Brain microvascular endothelial cell (primary cell): ENCODE measurements at regions not wholly inside any gene's neighbourhood (a gene's known extent, or its start where the extent isn't known, plus 50 kb on each side); places are given as distances from the start of the nearest gene placed in this dataset.

ENCODE experiments used
- DNase-seq: peaks from one replicate; pipeline ENCODE4 v3.0.0-alpha.2; 2020
- H3K27ac ChIP-seq: fragments of 250-450 bp; sonication (Bioruptor Pico); 2 replicates; pipeline ENCODE4 v1.5.1; 2020; ENCODE audit warnings: mild to moderate bottlenecking, moderate library complexity
- H3K27me3 ChIP-seq: fragments of 250-450 bp; sonication (Bioruptor Pico); replicated peaks from 2 replicates; pipeline ENCODE4 v1.5.1; 2020; ENCODE audit warnings: mild to moderate bottlenecking
- H3K36me3 ChIP-seq: fragments of 250-450 bp; sonication (Bioruptor Pico); replicated peaks from 2 replicates; pipeline ENCODE4 v1.5.1; 2020; ENCODE audit warnings: mild to moderate bottlenecking
- H3K4me3 ChIP-seq: 2 replicates; pipeline ENCODE4 v1.5.1; 2011; ENCODE audit warnings: low read depth, mild to moderate bottlenecking, control low read depth, low read length, moderate library complexity
- in situ Hi-C: cut with HindIII; loops from 2 replicates; pipeline ENCODE4 v1.10.0; 2017; ENCODE audit warnings: low sequenced_read_pairs, low pct_ligation_motif_present
- TF ChIP-seq, protein P1 (sequence below): IDR thresholded peaks from 2 replicates; pipeline ENCODE4 v1.5.1; 2011; ENCODE audit warnings: low read depth, mild to moderate bottlenecking, moderate library complexity, low read length, control low read depth, inconsistent platforms; ENCODE audit errors: missing control alignments

DNA sequence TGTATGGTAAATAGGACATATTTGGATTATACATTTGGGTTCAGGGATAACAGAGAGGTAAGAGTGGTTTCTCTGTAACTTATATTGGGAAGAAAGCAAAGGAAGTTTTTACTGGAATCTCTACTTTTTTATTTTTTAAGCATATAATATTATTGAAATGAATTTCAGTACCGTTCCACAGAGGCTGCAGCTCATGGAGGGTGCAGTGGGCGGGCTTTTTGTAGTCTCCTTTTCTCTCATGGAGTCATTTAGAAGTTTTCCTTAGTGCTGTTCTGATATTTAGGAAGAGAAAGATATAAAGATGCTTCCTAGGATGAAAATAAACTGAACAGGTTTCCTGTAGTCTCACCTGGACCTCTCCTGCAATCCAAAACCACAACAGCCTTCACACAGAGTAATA, 1153.3 kb upstream of the TMEFF2 start:
- H3K27me3 ChIP-seq = no peaks in the 10 kb centered on the region
- H3K36me3 ChIP-seq = no peaks in the 10 kb centered on the region
- H3K4me3 ChIP-seq = no peak overlapping the region
- in situ Hi-C loops = no loop called here
- H3K27ac ChIP-seq = no peak overlapping the region
- TF ChIP-seq, protein P1, sequence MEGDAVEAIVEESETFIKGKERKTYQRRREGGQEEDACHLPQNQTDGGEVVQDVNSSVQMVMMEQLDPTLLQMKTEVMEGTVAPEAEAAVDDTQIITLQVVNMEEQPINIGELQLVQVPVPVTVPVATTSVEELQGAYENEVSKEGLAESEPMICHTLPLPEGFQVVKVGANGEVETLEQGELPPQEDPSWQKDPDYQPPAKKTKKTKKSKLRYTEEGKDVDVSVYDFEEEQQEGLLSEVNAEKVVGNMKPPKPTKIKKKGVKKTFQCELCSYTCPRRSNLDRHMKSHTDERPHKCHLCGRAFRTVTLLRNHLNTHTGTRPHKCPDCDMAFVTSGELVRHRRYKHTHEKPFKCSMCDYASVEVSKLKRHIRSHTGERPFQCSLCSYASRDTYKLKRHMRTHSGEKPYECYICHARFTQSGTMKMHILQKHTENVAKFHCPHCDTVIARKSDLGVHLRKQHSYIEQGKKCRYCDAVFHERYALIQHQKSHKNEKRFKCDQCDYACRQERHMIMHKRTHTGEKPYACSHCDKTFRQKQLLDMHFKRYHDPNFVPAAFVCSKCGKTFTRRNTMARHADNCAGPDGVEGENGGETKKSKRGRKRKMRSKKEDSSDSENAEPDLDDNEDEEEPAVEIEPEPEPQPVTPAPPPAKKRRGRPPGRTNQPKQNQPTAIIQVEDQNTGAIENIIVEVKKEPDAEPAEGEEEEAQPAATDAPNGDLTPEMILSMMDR = no peak
- no peak for DNase-seq

DNA sequence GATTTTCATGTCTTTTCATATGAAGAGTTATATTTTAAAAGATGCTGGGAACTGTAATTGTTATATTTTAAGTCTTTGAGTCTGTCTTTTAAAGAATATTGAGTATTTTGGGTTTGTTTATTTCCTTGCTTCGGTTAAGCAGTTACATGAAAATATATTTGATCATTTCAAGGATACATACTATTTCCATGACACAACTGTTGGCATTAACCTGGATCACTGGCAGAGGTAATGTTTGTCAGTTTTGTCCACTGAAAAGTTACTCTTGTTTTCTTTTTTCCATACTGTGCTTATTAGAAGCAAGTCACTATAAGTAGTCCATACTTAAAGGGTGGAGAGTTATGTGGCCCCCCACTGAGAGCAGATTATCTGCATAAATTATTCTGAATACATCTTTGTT, 1142.0 kb upstream of the TMEFF2 start:
- in situ Hi-C loops = no loop called here
- H3K4me3 ChIP-seq = no peak overlapping the region
- H3K27ac ChIP-seq = no peak overlapping the region
- H3K27me3 ChIP-seq = no peaks in the 10 kb centered on the region
- no peaks in the 10 kb centered on the region for H3K36me3 ChIP-seq
- TF ChIP-seq, protein P1 = no peak
- DNase-seq = no peak

DNA sequence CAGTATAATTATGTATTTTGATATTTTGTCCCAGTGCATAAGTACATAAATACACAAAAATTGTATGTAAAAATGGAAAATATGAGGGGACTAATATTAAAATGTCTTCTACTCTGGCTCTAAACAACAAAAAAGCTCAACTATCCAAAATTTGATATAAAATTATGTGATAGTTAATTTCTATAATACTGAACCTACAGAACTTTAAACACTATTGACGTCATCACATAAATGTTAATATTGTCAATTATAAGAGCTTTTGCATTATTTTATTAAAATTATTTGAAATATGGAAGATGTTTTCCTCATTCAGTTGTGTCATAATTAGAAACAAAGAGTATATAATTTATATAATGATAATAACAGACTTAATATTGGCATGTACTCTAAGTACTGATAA, 1139.7 kb upstream of the TMEFF2 start:
- in situ Hi-C loops = no loop called here
- no peak for DNase-seq
- no peak overlapping the region for H3K4me3 ChIP-seq
- no peaks in the 10 kb centered on the region for H3K27me3 ChIP-seq
- TF ChIP-seq, protein P1 = no peak
- no peak overlapping the region for H3K27ac ChIP-seq
- H3K36me3 ChIP-seq = no peaks in the 10 kb centered on the region

DNA sequence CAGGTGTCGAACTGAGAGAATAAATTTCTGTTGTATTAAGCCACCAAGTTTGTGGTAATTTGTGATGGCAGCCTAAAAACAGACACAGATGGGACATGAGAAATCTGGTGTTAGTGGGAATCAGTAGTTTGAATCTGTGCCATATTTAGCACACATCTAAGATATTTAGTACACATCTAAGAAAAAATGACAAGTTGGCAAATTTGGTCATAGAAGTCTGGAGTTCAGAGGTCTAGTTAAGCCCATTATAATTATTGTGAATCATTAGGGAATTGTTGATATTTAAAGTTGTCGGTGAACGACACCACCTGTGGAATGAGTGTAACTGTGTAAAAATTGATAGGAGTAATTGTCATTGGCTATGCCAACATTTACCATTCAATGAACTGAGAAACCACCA, 1138.8 kb upstream of the TMEFF2 start:
- TF ChIP-seq, protein P1 = no peak
- Histone ChIP-seq H3K27me3 (no peaks in the 10 kb centered on the region), H3K36me3 (no peaks in the 10 kb centered on the region), H3K27ac (no peak overlapping the region), H3K4me3 (no peak overlapping the region)
- DNase-seq = no peak
- in situ Hi-C loops = no loop called here

DNA sequence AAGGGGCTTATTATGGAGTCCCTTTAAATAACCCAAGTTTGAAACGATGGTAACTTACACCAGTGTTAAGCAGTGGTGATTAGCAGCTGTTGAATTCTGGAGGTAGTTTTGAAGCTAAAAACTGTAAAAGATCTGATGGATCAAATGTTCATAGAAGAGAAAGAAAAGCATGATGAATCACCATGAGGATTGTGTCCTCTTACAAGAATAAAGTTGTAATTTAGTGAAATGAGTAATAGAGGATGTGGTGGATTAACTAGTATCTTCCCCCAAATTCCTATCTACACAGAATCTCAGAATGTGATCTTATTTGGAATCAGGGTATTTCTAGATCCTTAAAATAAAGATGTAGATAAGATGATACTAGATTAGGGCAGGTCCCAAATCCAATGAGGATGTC, 1138.2 kb upstream of the TMEFF2 start:
- TF ChIP-seq, protein P1 = no peak
- H3K27ac ChIP-seq = no peak overlapping the region
- H3K4me3 ChIP-seq = no peak overlapping the region
- DNase-seq = no peak
- no peaks in the 10 kb centered on the region for H3K27me3 ChIP-seq
- no peaks in the 10 kb centered on the region for H3K36me3 ChIP-seq
- in situ Hi-C loops = no loop called here

DNA sequence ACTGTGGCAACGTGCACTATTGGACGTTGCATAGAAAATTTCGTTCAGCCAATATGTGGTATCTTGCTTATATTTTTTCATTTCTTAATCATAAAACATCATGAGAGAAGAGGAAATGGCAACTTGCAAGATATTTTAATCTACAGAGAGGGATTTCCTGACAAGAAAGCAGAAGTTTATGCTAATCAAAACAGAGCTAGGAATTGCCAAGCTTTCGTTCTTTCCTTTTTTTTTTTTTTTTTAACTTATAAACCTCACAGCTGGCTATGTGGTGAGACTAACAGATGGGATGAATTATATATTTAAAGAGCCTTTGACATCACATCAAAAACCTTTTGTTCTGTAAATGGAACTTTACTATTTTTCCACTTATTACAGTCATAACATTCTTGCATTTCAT, 1136.9 kb upstream of the TMEFF2 start:
- no peak for DNase-seq
- H3K4me3 ChIP-seq = no peak overlapping the region
- in situ Hi-C loops = no loop called here

More for the DNA sequence above, 1136.9 kb upstream of the TMEFF2 start:
- TF ChIP-seq, protein P1 = no peak
- no peaks in the 10 kb centered on the region for H3K27me3 ChIP-seq
- H3K27ac ChIP-seq = no peak overlapping the region
- H3K36me3 ChIP-seq = no peaks in the 10 kb centered on the region
